ENCODE measurements at regions not wholly inside any gene's neighbourhood (a gene's known extent, or its start where the extent isn't known, plus 50 kb on each side); places are given as distances from the start of the nearest gene placed in this dataset.

- Histone ChIP-seq H3K9me3 (ENCODE audit: severe bottlenecking) (no peaks in the 10 kb centered on the region), H3K4me3 (ENCODE audit: low read depth, low read length) (no peak overlapping the region), H3K27me3 (ENCODE audit: insufficient read depth, low read depth, severe bottlenecking) (no peaks in the 10 kb centered on the region), H3K27ac (peak overlapping the region; percentile 66), H3K36me3 (no peaks in the 10 kb centered on the region)
- no peak for DNase-seq
- no peak for TF ChIP-seq CTCF (IDR thresholded peaks at IDR 0.05; ENCODE audit: low read depth, low read length)
These were observed 326.7 kb downstream of the SLC6A15 start for GRCh38 chr12:84585776-84586395.

- Histone ChIP-seq H3K36me3 (no peaks in the 10 kb centered on the region), H3K27me3 (ENCODE audit: insufficient read depth, low read depth, severe bottlenecking) (no peaks in the 10 kb centered on the region), H3K9me3 (ENCODE audit: severe bottlenecking) (no peaks in the 10 kb centered on the region), H3K4me3 (ENCODE audit: low read depth, low read length) (no peak overlapping the region), H3K27ac (no peak overlapping the region)
- TF ChIP-seq CTCF (IDR thresholded peaks at IDR 0.05; ENCODE audit: low read depth, low read length) = no peak
- DNase-seq = no peak
These were observed 340.4 kb downstream of the SLC6A15 start for GRCh38 chr12:84572196-84572595.

DNA sequence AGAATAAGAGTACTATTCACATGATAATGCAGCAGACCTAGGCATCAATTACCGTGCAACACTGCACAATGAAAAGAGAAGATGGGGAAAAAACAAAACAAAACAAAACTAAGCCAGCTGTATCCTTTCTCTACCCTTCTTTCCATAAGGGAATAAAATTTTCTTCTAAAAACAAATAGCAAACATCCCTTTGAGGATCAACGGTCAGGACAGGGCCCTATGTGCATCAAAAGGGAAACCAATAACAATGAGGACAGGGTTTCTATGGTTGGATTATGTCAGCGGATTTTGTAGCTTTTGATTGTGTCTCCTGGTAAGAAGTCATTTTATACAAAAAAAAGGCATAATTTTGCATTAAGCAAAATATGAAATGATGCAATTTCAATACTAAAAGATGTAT is 350.3 kb downstream of the SLC6A15 start:
- Histone ChIP-seq H3K9me3 (ENCODE audit: severe bottlenecking) (peaks cover 5% of the 10 kb centered on the region), H3K27me3 (ENCODE audit: insufficient read depth, low read depth, severe bottlenecking) (no peaks in the 10 kb centered on the region), H3K4me3 (ENCODE audit: low read depth, low read length) (no peak overlapping the region), H3K27ac (no peak overlapping the region), H3K36me3 (no peaks in the 10 kb centered on the region)
- TF ChIP-seq CTCF (IDR thresholded peaks at IDR 0.05; ENCODE audit: low read depth, low read length) = no peak
- DNase-seq = no peak

DNA sequence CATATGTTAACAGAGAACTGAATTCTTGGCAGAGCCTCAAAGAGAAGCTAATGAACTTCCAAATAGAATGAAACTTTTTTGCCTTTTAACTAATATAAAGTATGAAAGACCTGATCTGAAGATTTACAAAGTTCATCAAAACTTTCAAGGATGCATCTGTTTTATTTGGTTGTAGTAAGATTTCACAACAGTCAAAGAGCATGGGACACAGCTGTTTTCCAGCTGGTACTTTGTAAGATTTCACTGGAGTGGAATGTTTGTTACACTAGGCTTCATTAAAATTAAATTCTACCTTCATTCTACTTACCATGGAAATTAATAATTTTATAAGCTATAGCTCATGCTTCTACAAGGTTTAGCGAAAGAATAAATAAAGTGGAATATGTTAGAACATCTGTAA is 351.2 kb downstream of the SLC6A15 start:
- no peak for TF ChIP-seq CTCF (IDR thresholded peaks at IDR 0.05; ENCODE audit: low read depth, low read length)
- Histone ChIP-seq H3K4me3 (ENCODE audit: low read depth, low read length) (no peak overlapping the region), H3K36me3 (no peaks in the 10 kb centered on the region), H3K9me3 (ENCODE audit: severe bottlenecking) (peaks cover 4% of the 10 kb centered on the region), H3K27me3 (ENCODE audit: insufficient read depth, low read depth, severe bottlenecking) (no peaks in the 10 kb centered on the region), H3K27ac (no peak overlapping the region)
- DNase-seq = no peak

DNA sequence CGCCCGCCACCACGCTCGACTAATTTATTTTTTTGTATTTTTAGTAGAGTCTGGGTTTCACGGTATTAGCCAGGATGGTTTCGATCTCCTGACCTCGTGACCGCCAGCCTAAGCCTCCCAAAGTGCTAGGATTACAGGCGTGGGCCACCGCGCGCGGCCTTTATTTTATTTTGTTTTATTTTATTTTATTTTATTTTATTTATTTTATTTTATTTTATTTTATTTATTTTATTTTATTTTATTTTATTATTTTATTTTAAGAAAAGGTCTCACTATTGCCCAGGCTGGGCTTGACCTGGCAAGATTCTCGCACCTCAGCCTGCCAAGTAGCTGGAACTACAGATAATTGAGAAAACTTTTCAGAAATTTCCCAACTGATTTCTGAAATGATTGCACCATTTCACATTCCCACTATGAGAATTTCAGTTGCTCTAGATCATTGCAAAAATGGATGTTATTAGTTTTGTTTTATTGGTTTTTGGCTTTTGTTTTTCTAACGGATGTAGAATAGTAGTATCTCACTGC is 358.3 kb downstream of the SLC6A15 start:
- DNase-seq = no peak
- Histone ChIP-seq H3K27ac (no peak overlapping the region), H3K4me3 (ENCODE audit: low read depth, low read length) (no peak overlapping the region), H3K36me3 (no peaks in the 10 kb centered on the region), H3K27me3 (ENCODE audit: insufficient read depth, low read depth, severe bottlenecking) (no peaks in the 10 kb centered on the region), H3K9me3 (ENCODE audit: severe bottlenecking) (no peaks in the 10 kb centered on the region)
- TF ChIP-seq CTCF (IDR thresholded peaks at IDR 0.05; ENCODE audit: low read depth, low read length) = no peak

Data from WERI-Rb-1 (cell line).